SK-N-DZ (cell line): ENCODE measurements at regions not wholly inside any gene's neighbourhood (a gene's known extent, or its start where the extent isn't known, plus 50 kb on each side); places are given as distances from the start of the nearest gene placed in this dataset.
"Not testable (repeated sequence)": the region's sequence is repeated elsewhere in the genome, so short reads cannot be mapped to it uniquely, and the experiment has no call there.

Source experiments
- DNase-seq: peaks from one replicate; pipeline ENCODE4 v3.0.0-alpha.2; 2015; ENCODE audit warnings: low spot score

- no peak for DNase-seq
Observed at GRCh38 chr5:99600952-99601351, 672.1 kb upstream of the CHD1 start.

GRCh38 chr5:99590806-99591205 is 662.0 kb upstream of the CHD1 start:
- no peak for DNase-seq

- no peak for DNase-seq
Observed at GRCh38 chr5:99589424-99589823, 660.6 kb upstream of the CHD1 start.

- DNase-seq, result no peak
Observed at GRCh38 chr5:99587983-99588382, 659.2 kb upstream of the CHD1 start.

- no peak for DNase-seq
Observed at GRCh38 chr5:99586878-99587277, 658.1 kb upstream of the CHD1 start.

DNA sequence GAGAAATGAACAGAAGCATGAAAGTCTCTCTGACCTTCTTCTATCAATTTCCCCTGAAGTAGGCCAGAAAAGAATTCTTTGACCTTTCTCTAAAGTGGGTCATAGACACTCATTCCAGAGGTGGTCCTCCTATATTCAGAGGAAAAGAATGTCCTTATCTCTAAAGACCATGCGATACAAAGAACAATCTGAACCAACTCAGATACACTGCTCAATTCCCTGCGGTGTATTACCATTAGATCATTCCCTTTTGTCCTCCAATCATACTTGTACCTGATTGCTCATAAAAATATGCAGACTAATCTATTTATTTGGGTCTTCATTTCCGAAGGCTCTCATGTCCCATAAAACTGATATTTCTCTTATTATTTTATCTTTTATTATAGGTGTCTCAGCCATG is 652.4 kb upstream of the CHD1 start:
- not testable (repeated sequence) for DNase-seq

DNA sequence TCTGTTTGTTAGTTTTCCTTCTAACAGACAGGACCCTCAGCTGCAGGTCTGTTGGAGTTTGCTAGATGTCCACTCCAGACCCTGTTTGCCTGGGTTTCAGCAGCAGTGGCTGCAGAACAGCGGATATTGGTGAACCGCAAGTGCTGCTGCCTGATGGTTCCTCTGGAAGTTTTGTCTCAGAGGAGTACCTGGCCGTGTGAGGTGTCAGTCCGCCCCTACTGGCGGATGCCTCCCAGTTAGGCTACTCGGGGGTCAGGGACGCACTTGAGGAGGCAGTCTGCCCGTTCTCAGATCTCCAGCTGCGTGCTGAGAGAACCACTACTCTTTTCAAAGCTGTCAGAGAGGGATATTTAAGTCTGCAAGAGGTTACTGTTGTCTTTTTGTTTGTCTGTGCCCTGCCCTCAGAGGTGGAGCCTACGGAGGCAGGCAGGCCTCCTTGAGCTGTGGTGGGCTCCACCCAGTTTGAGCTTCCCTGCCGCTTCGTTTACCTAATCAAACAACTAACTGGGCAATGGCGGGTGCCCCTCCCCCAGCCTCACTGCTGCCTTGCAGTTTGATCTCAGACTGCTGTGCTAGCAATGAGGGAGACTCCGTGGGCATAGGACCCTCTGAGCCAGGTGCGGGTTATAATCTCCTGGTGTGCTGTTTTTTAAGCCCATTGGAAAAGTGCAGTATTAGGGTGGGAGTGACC is 634.3 kb upstream of the CHD1 start:
- DNase-seq, result not testable (repeated sequence)

DNA sequence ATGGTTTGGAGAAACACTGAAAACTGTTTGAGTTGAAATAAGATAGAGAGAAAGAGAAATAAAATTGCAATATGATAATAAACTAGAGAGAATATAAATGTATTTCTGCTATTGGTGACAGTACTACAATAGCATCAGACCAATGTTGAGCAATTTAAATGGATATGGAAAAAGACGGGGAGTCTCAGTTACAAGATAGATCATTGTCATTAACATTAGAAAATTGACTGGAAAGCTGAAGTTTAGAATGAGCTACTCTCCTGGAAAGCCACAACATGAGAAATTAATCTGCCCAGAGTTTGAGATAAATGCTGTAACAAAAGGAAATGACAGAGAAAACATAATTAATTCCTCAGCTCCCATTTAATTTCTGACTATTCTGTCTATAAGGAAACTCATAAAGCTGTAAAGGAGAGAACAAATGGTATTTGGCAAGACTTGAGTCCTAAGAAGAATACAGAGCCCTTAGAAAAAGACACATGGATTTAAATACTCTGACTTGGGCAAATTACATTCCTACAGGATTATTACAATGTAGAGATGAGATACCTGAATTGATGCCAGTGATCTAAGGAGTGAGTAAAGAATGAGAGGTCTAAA is 624.5 kb upstream of the CHD1 start:
- no peak for DNase-seq

DNA sequence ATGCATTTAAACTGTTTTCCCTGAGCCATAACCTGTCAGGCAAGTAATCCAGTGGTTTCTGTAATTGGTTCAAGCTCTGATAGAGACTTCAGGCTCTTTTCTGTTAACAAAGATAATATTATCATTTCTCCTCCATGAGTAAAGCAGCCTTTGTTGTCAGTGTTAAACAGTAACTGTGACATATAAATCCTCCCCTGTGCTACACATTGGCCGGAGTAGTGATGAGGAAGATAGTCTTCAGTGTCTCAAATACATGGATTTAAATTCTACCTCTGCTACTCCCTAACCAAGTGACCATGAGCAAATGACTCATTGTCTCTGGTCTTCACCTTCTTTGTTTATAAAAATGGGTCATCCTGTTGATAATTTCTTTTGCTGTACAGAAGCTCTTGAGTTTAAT is 615.5 kb upstream of the CHD1 start:
- DNase-seq, result no peak

DNA sequence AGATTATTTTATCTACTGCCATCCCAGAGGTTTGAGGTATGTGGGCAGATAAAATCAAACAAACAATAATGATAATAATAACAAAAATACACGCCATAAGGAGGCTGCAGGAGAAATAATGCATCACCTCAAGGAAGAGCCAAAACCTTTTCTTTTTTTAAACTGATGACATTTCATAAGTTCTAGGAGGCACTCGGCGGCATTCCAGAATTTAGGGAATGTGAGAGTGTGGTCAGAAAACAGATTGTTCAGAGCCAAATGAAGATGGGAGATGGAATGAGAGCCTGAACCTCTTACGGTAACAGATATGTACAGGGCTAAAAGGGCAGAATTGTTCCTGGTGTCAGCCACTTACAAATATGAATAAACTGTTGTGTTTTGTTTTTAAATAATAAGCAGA is 615.0 kb upstream of the CHD1 start:
- no peak for DNase-seq

GRCh38 chr5:99534241-99534640 is 605.4 kb upstream of the CHD1 start:
- not testable (repeated sequence) for DNase-seq

GRCh38 chr5:99521666-99522065 is 592.9 kb upstream of the CHD1 start:
- DNase-seq, result not testable (repeated sequence)

DNA sequence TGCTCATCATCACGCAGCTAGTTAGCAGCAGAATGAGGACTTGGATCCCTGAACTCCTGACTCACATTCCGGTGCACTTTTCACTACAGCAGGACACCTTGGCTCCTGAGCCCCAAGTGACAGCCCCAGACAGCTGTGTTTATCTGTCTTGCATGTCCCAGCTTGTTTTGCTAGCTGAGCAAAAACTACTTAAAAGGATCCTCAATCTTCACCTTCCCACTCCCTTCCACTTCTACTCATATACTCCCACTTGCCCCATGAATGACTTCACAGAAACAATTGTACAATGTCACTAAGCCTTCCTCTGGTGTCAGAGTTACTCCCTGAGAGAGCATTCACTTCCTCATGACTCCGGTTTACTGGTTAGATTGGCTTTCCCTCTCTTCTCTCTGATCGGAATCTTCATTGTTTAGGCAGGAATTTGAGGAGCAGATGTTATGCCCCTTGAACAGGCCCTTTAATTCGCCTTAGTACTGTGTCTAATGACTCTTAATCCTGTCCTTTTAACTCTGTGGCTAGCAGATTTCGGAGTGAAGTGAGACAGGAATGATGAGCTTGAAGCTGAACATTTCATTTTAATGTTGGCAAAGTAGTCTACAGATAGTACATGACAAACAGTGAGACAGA is 587.2 kb upstream of the CHD1 start:
- DNase-seq, result not testable (repeated sequence)

DNA sequence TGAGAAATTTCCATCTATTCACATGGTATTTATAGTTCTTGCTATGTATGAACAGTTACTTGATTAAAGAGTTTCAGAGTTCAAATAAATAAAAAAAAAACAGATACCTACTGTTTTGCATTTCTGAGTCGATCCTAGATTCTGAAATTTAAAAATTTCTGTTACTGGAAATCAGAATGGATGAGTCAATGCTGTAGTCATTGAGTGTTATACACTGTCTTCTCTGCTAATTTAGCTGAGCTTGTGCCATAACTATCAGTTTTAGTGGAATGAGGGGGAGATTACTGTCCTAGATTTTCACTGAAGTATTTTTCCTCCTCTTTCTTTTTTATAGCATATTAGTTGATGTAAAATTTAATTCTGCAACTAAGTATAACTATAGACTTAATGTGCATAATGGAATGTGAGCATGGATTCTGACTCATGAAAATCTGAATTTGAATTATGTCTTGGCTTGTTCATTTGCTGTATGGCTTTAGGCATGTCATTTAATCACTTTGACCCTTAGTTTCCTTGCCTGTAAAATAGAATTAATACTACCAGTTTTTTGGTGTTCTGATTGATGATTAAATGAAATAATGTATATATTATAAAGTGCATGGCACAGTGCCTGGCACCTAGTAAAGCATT is 581.5 kb upstream of the CHD1 start:
- DNase-seq, result not testable (repeated sequence)

- DNase-seq, result not testable (repeated sequence)
Observed at GRCh38 chr5:99509064-99509463, 580.3 kb upstream of the CHD1 start.

- not testable (repeated sequence) for DNase-seq
Observed at GRCh38 chr5:99495456-99495855, 566.6 kb upstream of the CHD1 start.

DNA sequence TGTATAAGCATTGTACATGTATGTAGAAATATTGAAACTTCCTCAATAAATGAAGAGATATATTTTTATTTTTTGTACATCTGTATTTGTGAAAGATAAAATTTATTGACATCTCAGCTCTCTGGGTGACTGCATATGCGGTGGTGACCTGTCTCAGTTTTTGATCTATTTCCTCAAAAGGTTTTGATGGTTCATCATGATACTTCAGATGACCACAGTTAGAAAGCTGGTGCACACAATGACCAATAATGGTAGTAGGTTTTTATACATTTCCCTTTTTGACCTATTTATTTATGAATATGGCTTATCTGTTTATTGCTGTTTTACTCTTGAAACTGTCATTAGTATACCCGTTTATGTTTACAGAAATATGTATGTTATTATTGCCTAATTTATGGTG is 549.6 kb upstream of the CHD1 start:
- not testable (repeated sequence) for DNase-seq

DNA sequence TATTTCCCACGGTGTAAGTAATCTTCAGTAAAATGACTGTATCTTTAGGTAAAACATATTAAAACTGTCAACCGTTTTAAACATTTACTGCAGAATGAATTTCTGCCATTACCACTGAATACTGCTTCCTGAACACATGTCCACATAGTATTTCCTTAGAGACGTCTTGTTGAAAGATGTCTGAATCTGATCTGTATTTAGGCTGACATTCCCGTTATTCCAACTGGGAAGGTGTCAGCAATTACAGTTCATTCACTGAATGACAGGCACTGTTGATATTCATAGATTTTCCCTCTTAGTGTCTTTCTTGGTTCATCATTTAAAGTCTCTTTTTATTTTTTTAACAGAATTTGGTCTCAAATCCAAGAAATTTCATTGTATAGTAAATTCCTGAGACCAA is 544.5 kb upstream of the CHD1 start:
- not testable (repeated sequence) for DNase-seq

- not testable (repeated sequence) for DNase-seq
Observed at GRCh38 chr5:99471726-99472125, 542.9 kb upstream of the CHD1 start.

DNA sequence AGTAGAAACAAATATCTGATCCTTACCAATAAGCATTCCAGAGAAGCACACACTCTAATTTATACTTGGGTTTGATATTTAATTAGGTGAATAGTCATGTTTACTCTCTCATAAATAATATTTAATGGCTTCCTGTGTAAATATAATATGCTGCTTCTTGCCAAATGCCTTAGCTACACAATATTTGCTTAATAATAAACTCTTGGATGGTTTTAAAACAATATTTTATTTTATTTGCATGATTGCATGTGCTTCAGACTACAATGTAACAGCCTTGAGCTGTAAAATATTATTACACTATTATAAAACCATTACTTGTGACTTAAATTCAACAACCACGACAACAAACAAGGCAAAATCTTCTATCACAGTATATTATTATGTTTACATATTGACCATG is 542.4 kb upstream of the CHD1 start:
- DNase-seq, result not testable (repeated sequence)

DNA sequence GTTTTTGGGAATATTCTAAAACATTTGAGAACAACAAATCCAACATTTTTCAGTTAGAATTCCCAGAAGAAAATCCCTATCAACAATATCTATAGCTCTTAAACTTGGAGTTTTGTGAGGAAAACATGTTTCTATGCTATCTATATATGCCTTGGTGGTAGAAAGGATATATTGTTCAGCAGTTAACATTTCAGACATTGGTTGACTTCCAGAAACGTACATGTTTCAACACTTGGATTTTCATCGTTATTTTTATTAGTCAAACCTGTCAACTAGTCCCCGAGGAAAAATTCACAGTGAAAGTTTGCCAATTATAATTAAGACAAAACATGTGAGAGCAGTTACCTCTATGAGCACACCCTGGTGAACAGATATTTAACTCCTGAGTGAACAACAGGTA is 541.8 kb upstream of the CHD1 start:
- DNase-seq, result not testable (repeated sequence)

- DNase-seq, result no peak
Observed at GRCh38 chr5:99460701-99461100, 531.9 kb upstream of the CHD1 start.

DNA sequence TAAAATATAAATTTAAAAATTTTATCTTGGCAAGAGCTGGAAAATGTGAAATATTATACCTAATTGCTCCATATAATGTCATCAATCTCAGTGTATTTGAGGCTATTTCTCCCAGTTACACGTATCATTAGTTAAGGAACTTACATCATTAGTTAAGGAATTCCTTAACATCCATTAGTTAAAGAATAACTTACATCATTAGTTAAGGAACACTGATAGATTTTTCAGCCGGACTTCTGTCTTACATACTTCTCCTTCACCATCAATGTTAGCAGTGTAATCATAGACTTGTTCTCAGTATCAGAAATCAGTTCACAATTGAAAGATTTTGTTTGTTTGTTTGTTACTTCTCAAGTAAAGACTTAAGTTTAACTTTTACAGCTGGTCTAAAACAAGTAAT is 524.4 kb upstream of the CHD1 start:
- no peak for DNase-seq
